AG04450 (cell line): ENCODE measurements at regions not wholly inside any gene's neighbourhood (a gene's known extent, or its start where the extent isn't known, plus 50 kb on each side); places are given as distances from the start of the nearest gene placed in this dataset.

Source experiments
- CTCF ChIA-PET: fragments of 300-600, 350-600 bp; formaldehyde crosslinking; extraction: SDS; loops from one replicate; lab custom pipeline; 2022; ENCODE audit warnings: antibody characterized with exemption, inconsistent platforms; lab: Charles Lee
- POLR2A ChIA-PET: fragments of 350-600 bp; formaldehyde crosslinking; extraction: SDS; loops from one replicate; lab custom pipeline; 2021; ENCODE audit warnings: antibody characterized with exemption, inconsistent platforms; lab: Yijun Ruan, JAX
- DNase-seq: peaks from one replicate; pipeline ENCODE4 v3.0.0-alpha.2; 2011; ENCODE audit warnings: low read depth, low spot score
- H3K27ac ChIP-seq: one replicate; pipeline ENCODE4 v1.5.1; 2012; ENCODE audit warnings: low read depth, low read length, control low read depth
- H3K27me3 ChIP-seq: one replicate; pipeline ENCODE4 v1.6.0; 2012; ENCODE audit warnings: low read length; ENCODE audit not compliant: control insufficient read depth, insufficient read depth
- H3K4me3 ChIP-seq: 2 replicates; pipeline ENCODE4 v1.5.1; 2011; ENCODE audit warnings: mild to moderate bottlenecking, low read depth, low read length, control low read depth
- H3K9me3 ChIP-seq: 2 replicates; pipeline ENCODE4 v1.5.1; 2012; ENCODE audit warnings: low read length; ENCODE audit not compliant: control insufficient read depth, insufficient read depth
- TF ChIP-seq, protein P1 (sequence below): IDR thresholded peaks from 2 replicates; pipeline ENCODE4 v1.5.1; 2011; ENCODE audit warnings: low read depth, low read length, control low read depth, inconsistent platforms

DNA sequence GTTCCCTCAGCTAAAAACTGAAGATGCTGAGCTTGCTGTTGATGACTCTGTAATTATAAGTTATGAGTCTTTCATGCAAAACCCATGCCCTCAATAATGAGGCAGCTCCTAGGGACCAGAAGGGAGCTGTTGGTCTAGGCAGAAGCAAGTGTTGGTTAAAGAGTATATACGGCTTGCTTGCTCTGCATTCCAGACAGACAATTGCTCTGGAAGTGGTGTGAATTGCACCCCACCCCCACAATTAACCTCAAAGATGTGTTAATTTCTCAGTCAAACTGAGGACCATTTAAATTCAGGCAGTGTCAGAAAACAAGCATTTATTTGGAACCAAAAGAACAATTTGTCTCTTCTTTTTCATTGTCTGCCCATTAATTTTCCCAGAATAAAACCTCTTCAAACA, 163.5 kb upstream of the EOMES start:
- Histone ChIP-seq H3K27ac (no peak overlapping the region), H3K27me3 (no peaks in the 10 kb centered on the region), H3K4me3 (no peak overlapping the region), H3K9me3 (no peaks in the 10 kb centered on the region)
- TF ChIP-seq, protein P1, sequence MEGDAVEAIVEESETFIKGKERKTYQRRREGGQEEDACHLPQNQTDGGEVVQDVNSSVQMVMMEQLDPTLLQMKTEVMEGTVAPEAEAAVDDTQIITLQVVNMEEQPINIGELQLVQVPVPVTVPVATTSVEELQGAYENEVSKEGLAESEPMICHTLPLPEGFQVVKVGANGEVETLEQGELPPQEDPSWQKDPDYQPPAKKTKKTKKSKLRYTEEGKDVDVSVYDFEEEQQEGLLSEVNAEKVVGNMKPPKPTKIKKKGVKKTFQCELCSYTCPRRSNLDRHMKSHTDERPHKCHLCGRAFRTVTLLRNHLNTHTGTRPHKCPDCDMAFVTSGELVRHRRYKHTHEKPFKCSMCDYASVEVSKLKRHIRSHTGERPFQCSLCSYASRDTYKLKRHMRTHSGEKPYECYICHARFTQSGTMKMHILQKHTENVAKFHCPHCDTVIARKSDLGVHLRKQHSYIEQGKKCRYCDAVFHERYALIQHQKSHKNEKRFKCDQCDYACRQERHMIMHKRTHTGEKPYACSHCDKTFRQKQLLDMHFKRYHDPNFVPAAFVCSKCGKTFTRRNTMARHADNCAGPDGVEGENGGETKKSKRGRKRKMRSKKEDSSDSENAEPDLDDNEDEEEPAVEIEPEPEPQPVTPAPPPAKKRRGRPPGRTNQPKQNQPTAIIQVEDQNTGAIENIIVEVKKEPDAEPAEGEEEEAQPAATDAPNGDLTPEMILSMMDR = no peak
- no peak for DNase-seq
- POLR2A ChIA-PET = no interaction called here
- CTCF ChIA-PET = no interaction called here

DNA sequence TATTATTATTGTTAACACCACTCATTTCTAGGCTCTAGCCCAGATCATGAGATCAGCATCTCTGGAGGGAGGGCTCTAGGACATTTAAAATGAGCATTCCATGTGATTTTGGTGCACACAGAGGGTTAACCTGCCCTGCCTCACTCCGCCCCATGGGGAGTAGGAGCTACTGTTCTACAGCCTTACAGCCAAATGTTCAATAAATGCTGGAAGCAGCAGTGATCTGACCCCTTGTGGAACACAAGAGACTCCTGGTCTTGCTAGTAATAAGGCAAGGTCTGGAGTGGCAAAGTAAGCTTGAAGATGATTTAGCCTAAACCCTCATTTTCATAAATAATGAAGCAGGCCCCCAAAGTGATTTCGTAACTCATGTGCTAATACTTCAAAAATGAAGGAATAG, 166.4 kb upstream of the EOMES start:
- DNase-seq = no peak
- POLR2A ChIA-PET = no interaction called here
- Histone ChIP-seq H3K9me3 (no peaks in the 10 kb centered on the region), H3K27ac (no peak overlapping the region), H3K27me3 (peaks cover 2% of the 10 kb centered on the region), H3K4me3 (no peak overlapping the region)
- CTCF ChIA-PET = interaction anchor here (0.6 to 1.4 kb wide), 3 partner anchors 54 to 781 kb away, joined by 3 to 4 read pairs (median 3); no protein-coding TSS in a partner anchor
- TF ChIP-seq, protein P1 = no peak

DNA sequence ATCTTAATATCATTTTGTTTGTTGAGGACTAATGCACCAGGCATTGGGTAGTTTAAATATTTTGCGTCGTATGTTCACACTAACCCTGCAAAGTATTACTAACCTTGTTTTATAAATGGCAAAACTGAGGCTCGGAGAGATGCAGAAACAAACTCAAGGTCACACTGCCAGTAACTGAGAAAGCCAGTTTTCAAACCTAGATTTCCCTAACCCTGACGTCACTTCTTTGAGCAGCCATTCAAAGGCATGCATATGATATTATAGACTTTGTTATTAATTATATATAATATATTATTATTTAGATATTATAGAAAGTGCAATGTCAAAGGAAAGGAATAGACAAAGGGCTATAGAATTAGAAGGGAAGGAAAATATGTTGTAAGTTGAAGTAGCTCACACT, 167.6 kb upstream of the EOMES start:
- TF ChIP-seq, protein P1 = no peak
- POLR2A ChIA-PET = no interaction called here
- Histone ChIP-seq H3K9me3 (no peaks in the 10 kb centered on the region), H3K27me3 (peaks cover 2% of the 10 kb centered on the region), H3K4me3 (no peak overlapping the region), H3K27ac (no peak overlapping the region)
- DNase-seq = no peak
- CTCF ChIA-PET = interaction anchor here (0.6 kb wide), 1 partner anchor 778 kb away, joined by 3 read pairs; no protein-coding TSS in a partner anchor

DNA sequence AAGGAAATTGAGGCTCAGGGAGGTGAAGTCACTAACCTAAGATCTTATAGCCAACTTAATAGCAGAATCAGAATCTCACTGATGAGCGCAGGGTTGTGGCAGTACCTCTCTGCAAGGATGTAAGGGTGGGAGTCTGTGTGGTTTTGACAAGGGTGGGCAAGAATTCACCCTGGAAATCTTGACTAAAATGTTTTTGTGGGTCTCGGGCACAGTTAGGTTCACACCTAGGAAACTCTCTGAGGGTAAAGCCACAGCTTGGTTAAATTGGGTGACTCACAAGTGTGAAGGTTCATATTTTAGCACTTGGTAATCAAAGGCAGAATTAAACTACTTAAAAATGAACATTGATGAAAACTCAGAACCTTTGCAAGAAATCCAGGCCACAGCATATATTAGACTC, 178.2 kb upstream of the EOMES start:
- TF ChIP-seq, protein P1 = no peak
- Histone ChIP-seq H3K4me3 (no peak overlapping the region), H3K27ac (no peak overlapping the region), H3K27me3 (no peaks in the 10 kb centered on the region), H3K9me3 (no peaks in the 10 kb centered on the region)
- POLR2A ChIA-PET = no interaction called here
- DNase-seq = no peak
- CTCF ChIA-PET = no interaction called here

DNA sequence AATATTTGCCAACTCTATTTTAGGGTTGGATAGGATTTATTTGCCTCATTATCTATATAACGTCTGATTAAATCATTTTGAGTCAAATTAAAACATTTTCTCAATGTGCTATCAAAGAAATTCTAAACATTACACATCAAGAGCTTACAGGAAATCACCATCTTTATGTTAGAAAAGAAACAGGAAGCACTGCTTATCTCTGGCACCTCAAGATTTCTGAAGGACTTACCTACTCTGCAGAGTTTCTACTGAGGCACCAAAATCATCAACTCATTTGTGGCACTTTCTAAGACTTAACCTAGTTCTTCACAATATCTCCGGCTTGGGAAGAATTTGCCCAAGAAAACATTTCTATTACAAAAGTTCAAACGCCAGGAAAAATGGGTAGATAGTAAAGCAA, 181.3 kb upstream of the EOMES start:
- ChIA-PET CTCF (no interaction called here), POLR2A (no interaction called here)
- no peak for DNase-seq
- Histone ChIP-seq H3K27ac (no peak overlapping the region), H3K27me3 (no peaks in the 10 kb centered on the region), H3K9me3 (no peaks in the 10 kb centered on the region), H3K4me3 (no peak overlapping the region)
- TF ChIP-seq, protein P1 = no peak
